Loucy (cell line): ENCODE measurements at regions not wholly inside any gene's neighbourhood (a gene's known extent, or its start where the extent isn't known, plus 50 kb on each side); places are given as distances from the start of the nearest gene placed in this dataset.

Experiments
- H2AFZ ChIP-seq: fragments of 200-600 bp; sonication (generic); 2 replicates; pipeline ENCODE4 v1.6.0; 2016; ENCODE audit warnings: antibody characterized with exemption, mild to moderate bottlenecking, low read length, moderate library complexity
- H3F3A ChIP-seq: fragments of 200-600 bp; 2 replicates; pipeline ENCODE4 v1.6.0; 2016; ENCODE audit warnings: antibody characterized with exemption, low read depth, mild to moderate bottlenecking
- H3K27me3 ChIP-seq: fragments of 200-600 bp; sonication (generic); 2 replicates; pipeline ENCODE4 v1.6.1; 2014; ENCODE audit warnings: low read length, mild to moderate bottlenecking; ENCODE audit not compliant: insufficient read depth, poor library complexity, severe bottlenecking
- H3K36me3 ChIP-seq: fragments of 200-600 bp; sonication (generic); 2 replicates; pipeline ENCODE4 v1.6.1; 2016; ENCODE audit warnings: low read length; ENCODE audit not compliant: insufficient read depth
- H3K4me1 ChIP-seq: fragments of 200-600 bp; sonication (generic); 2 replicates; pipeline ENCODE4 v1.5.1; 2014; ENCODE audit warnings: low read length, mild to moderate bottlenecking; ENCODE audit not compliant: insufficient read depth, poor library complexity, severe bottlenecking
- H3K4me2 ChIP-seq: fragments of 200-600 bp; sonication (generic); 2 replicates; pipeline ENCODE4 v1.6.0; 2014; ENCODE audit warnings: antibody characterized with exemption, low read length, low read depth, mild to moderate bottlenecking; ENCODE audit not compliant: poor library complexity, severe bottlenecking
- H3K4me3 ChIP-seq: fragments of 200-600 bp; sonication (generic); 2 replicates; pipeline ENCODE4 v1.5.1; 2014; ENCODE audit warnings: low read length, mild to moderate bottlenecking, mixed read lengths; ENCODE audit not compliant: poor library complexity, severe bottlenecking
- H3K79me2 ChIP-seq: fragments of 200-600 bp; sonication (generic); 2 replicates; pipeline ENCODE4 v1.6.1; 2014; ENCODE audit warnings: low read length; ENCODE audit not compliant: insufficient read depth
- H3K9ac ChIP-seq: fragments of 200-600 bp; sonication (generic); 2 replicates; pipeline ENCODE4 v1.6.0; 2014; ENCODE audit warnings: mild to moderate bottlenecking, low read depth, low read length, moderate library complexity; ENCODE audit not compliant: poor library complexity, severe bottlenecking
- H3K9me2 ChIP-seq: fragments of 200-600 bp; sonication (generic); replicated peaks from 2 replicates; pipeline ENCODE4 v1.6.1; 2016; ENCODE audit warnings: low read depth, low read length, mixed read lengths
- H3K9me3 ChIP-seq: fragments of 200-600 bp; sonication (generic); 2 replicates; pipeline ENCODE4 v1.6.1; 2014; ENCODE audit warnings: mild to moderate bottlenecking, antibody characterized with exemption, low read length, low read depth; ENCODE audit not compliant: insufficient read depth
- H4K20me1 ChIP-seq: fragments of 200-600 bp; sonication (generic); 2 replicates; pipeline ENCODE4 v1.6.0; 2014; ENCODE audit warnings: antibody characterized with exemption, low read length, mild to moderate bottlenecking; ENCODE audit not compliant: insufficient read depth, poor library complexity, severe bottlenecking
- EZH2phosphoT487 ChIP-seq: fragments of 200-600 bp; IDR thresholded peaks from 2 replicates; pipeline ENCODE4 v1.6.1; 2018; ENCODE audit warnings: antibody characterized with exemption, mild to moderate bottlenecking, moderate library complexity, borderline replicate concordance
- TF ChIP-seq, protein P1 (sequence below): fragments of 200-600 bp; sonication (generic); conservative IDR thresholded peaks from 2 replicates; pipeline ENCODE4 v1.5.1; 2014; ENCODE audit warnings: mild to moderate bottlenecking, antibody characterized with exemption, low read length

DNA sequence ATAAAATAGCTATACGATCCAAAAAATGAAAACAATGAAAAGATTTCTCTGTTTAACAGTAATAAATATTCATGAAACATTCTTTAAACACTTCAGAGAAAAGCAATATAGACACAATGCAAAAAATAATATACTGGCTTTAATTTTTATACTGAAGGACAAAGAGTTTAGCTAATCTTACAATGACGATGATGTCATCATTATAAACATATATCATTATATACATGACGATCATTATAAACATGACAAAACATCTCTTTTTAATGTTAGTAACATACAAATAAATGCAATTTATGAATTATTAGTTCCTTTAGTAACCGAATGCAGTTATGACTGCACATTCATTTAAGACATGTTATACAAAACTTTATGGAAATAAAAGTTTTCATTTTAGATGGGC is 1434.6 kb downstream of the PCDH18 start:
- TF ChIP-seq, protein P1, sequence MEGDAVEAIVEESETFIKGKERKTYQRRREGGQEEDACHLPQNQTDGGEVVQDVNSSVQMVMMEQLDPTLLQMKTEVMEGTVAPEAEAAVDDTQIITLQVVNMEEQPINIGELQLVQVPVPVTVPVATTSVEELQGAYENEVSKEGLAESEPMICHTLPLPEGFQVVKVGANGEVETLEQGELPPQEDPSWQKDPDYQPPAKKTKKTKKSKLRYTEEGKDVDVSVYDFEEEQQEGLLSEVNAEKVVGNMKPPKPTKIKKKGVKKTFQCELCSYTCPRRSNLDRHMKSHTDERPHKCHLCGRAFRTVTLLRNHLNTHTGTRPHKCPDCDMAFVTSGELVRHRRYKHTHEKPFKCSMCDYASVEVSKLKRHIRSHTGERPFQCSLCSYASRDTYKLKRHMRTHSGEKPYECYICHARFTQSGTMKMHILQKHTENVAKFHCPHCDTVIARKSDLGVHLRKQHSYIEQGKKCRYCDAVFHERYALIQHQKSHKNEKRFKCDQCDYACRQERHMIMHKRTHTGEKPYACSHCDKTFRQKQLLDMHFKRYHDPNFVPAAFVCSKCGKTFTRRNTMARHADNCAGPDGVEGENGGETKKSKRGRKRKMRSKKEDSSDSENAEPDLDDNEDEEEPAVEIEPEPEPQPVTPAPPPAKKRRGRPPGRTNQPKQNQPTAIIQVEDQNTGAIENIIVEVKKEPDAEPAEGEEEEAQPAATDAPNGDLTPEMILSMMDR, result no peak
- no peak for TF ChIP-seq EZH2phosphoT487
- Histone ChIP-seq H3K4me2 (no peak overlapping the region), H3K9me3 (no peaks in the 10 kb centered on the region), H3K36me3 (no peaks in the 10 kb centered on the region), H3F3A (no peaks in the 10 kb centered on the region), H3K9me2 (no peaks in the 10 kb centered on the region), H3K4me1 (peaks cover 4% of the 10 kb centered on the region), H3K9ac (no peak overlapping the region), H3K79me2 (no peaks in the 10 kb centered on the region), H3K27me3 (no peaks in the 10 kb centered on the region), H2AFZ (no peak overlapping the region), H4K20me1 (no peaks in the 10 kb centered on the region), H3K4me3 (no peak overlapping the region)

- Histone ChIP-seq H3K27me3 (no peaks in the 10 kb centered on the region), H3K4me3 (no peak overlapping the region), H3K4me2 (no peak overlapping the region), H3K79me2 (no peaks in the 10 kb centered on the region), H3K4me1 (no peaks in the 10 kb centered on the region), H3K9me3 (no peaks in the 10 kb centered on the region), H3K9ac (no peak overlapping the region), H3F3A (no peaks in the 10 kb centered on the region), H3K36me3 (no peaks in the 10 kb centered on the region), H4K20me1 (no peaks in the 10 kb centered on the region), H2AFZ (no peak overlapping the region), H3K9me2 (no peaks in the 10 kb centered on the region)
- TF ChIP-seq, protein P1, result no peak
- TF ChIP-seq EZH2phosphoT487, result no peak
These were observed 1444.0 kb downstream of the PCDH18 start for GRCh38 chr4:136088211-136088867.

GRCh38 chr4:136078976-136079375 is 1453.3 kb downstream of the PCDH18 start:
- Histone ChIP-seq H3K4me1 (peaks cover 3% of the 10 kb centered on the region), H3K4me2 (no peak overlapping the region), H3K9ac (no peak overlapping the region), H3K79me2 (no peaks in the 10 kb centered on the region), H3K9me2 (no peaks in the 10 kb centered on the region), H3K4me3 (no peak overlapping the region), H2AFZ (no peak overlapping the region), H3F3A (no peaks in the 10 kb centered on the region), H3K36me3 (no peaks in the 10 kb centered on the region), H3K27me3 (no peaks in the 10 kb centered on the region), H3K9me3 (no peaks in the 10 kb centered on the region), H4K20me1 (no peaks in the 10 kb centered on the region)
- TF ChIP-seq, protein P1, result no peak
- TF ChIP-seq EZH2phosphoT487, result no peak
